GM18498 (cell line): ENCODE measurements at regions not wholly inside any gene's neighbourhood (a gene's known extent, or its start where the extent isn't known, plus 50 kb on each side); places are given as distances from the start of the nearest gene placed in this dataset.

ENCODE experiments used
- ATAC-seq: cut with Tn5 transposase; IDR thresholded peaks from one replicate; pipeline ENCODE4 v1.9.1; 2021; ENCODE audit warnings: mild to moderate bottlenecking, moderate library complexity; ENCODE audit not compliant: unreplicated experiment

- no peak for ATAC-seq
Measured at GRCh38 chr4:173714456-173714855, 184.4 kb upstream of the HAND2 start.

GRCh38 chr4:173713026-173713425 is 183.0 kb upstream of the HAND2 start:
- ATAC-seq = no peak

- ATAC-seq = no peak
Measured at GRCh38 chr4:173707658-173708419, 177.8 kb upstream of the HAND2 start.

GRCh38 chr4:173704201-173704600 is 174.2 kb upstream of the HAND2 start:
- no peak for ATAC-seq

- no peak for ATAC-seq
Measured at GRCh38 chr4:173703021-173703420, 173.0 kb upstream of the HAND2 start.

GRCh38 chr4:173700650-173701049 is 170.6 kb upstream of the HAND2 start:
- ATAC-seq = no peak

GRCh38 chr4:173699841-173700475 is 169.9 kb upstream of the HAND2 start:
- ATAC-seq = no peak

- no peak for ATAC-seq
Measured at GRCh38 chr4:173698557-173699262, 168.7 kb upstream of the HAND2 start.

GRCh38 chr4:173697840-173698239 is 167.8 kb upstream of the HAND2 start:
- no peak for ATAC-seq

- no peak for ATAC-seq
Measured at GRCh38 chr4:173696551-173696950, 166.5 kb upstream of the HAND2 start.

GRCh38 chr4:173696011-173696410 is 166.0 kb upstream of the HAND2 start:
- no peak for ATAC-seq

- no peak for ATAC-seq
Measured at GRCh38 chr4:173685831-173686210, 155.8 kb upstream of the HAND2 start.

GRCh38 chr4:173685165-173685830 is 155.3 kb upstream of the HAND2 start:
- no peak for ATAC-seq

- no peak for ATAC-seq
Measured at GRCh38 chr4:173684223-173684622, 154.2 kb upstream of the HAND2 start.

- no peak for ATAC-seq
Measured at GRCh38 chr4:173682609-173683008, 152.6 kb upstream of the HAND2 start.

- ATAC-seq = no peak
Measured at GRCh38 chr4:173680278-173680677, 150.2 kb upstream of the HAND2 start.

GRCh38 chr4:173675446-173675845 is 145.4 kb upstream of the HAND2 start:
- no peak for ATAC-seq

GRCh38 chr4:173669460-173670179 is 139.6 kb upstream of the HAND2 start:
- no peak for ATAC-seq

GRCh38 chr4:173661001-173661400 is 131.0 kb upstream of the HAND2 start:
- no peak for ATAC-seq

- ATAC-seq = no peak
Measured at GRCh38 chr4:173656898-173657297, 126.9 kb upstream of the HAND2 start.
